Left cardiac atrium (tissue), 4 donors: ENCODE measurements at regions not wholly inside any gene's neighbourhood (a gene's known extent, or its start where the extent isn't known, plus 50 kb on each side); places are given as distances from the start of the nearest gene placed in this dataset.
"Not testable (repeated sequence)": the region's sequence is repeated elsewhere in the genome, so short reads cannot be mapped to it uniquely, and the experiment has no call there.

Source experiments
- ATAC-seq, 2 donors: fragments of 200-7000 bp; cut with Tn5 transposase; one replicate each; pipeline ENCODE4 v1.9.1; 2020; ENCODE audit warnings: mild to moderate bottlenecking in 2 of 2, moderate library complexity in 2 of 2
- DNase-seq: peaks from one replicate; pipeline ENCODE4 v3.0.0-alpha.2; 2020
- intact Hi-C, 2 donors: fragments of 100-400 bp; cut with DNase I; formaldehyde crosslinking; loops; one replicate each; pipeline versions ENCODE4 v1.14.1 to v1.15.1; 2022 to 2023
- donor health status: DM: no; HTN: yes; CAD: no.
- donor health status: DM: no; HTN: yes; CAD: no; lungs with severe emphysema.
- donor health status: DM: yes; HTN: yes; CAD: no.
- donor health status: Dilated cardiomyopathy.

- no peak for DNase-seq
- ATAC-seq: no peak
- intact Hi-C loops: no loop called here
Measured at GRCh38 chr7:9029681-9030530, 596.5 kb downstream of the NXPH1 start.

DNA sequence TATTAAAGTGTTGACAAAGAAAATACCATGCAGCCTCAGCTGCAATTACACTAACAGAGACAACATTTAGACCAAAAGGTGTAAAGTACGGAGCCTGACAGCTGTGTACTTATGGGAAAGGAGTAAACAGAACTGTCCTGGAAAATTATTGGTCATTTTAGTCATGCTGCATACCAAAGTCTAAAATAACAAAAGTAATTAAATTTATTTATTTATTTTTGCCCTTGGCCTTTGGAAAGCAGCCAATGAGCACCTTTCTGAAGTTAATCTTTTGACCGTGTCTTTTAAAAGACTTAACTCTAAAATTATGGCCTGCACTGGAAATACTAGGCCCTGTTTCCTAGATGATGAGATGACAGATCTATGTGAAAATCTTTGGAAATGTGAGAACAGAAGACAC lies 597.6 kb downstream of the NXPH1 start:
- intact Hi-C loops: no loop called here

DNA sequence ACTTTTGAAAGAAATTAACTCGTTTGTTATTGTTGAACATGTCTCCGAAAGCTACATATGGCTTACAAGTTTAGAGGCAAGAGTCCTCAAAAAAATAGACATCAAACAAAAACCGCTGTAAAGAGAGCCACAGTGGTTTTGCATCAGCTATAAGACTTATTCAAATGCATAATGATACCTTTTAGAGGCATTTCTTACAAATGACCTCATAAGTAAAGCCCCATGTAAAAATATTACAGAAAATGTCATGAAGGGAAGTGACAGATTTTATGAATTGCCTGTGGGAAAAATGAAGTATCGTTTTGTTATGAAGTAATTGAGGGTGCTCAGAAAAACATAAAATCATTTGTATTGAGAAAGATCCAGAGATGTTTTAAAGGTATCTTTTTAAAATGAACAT lies 598.0 kb downstream of the NXPH1 start:
- no peak for ATAC-seq
- intact Hi-C loops: no loop called here
- no peak for DNase-seq

More for the DNA sequence above, 597.6 kb downstream of the NXPH1 start:
- ATAC-seq (no peak), DNase-seq (no peak)

DNA sequence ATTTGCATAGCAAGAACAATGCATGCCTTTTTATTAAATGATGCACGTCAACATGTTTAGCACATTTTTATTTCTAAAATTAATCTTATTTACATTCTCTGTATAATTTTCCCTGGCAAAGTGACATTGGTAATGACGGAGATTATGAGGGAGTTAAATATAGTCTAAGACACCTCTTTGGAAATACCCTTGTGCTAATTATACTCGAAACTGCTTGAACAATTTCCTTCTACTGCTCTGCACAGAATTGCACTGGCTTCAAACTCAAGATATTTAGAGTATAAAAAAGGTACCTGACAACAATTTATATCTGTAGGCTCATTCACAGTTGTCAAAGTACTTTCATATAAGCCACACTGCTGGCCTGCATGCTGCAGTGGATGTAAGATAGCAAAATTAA lies 602.7 kb downstream of the NXPH1 start:
- intact Hi-C loops: no loop called here
- no peak for DNase-seq
- ATAC-seq: no peak

DNA sequence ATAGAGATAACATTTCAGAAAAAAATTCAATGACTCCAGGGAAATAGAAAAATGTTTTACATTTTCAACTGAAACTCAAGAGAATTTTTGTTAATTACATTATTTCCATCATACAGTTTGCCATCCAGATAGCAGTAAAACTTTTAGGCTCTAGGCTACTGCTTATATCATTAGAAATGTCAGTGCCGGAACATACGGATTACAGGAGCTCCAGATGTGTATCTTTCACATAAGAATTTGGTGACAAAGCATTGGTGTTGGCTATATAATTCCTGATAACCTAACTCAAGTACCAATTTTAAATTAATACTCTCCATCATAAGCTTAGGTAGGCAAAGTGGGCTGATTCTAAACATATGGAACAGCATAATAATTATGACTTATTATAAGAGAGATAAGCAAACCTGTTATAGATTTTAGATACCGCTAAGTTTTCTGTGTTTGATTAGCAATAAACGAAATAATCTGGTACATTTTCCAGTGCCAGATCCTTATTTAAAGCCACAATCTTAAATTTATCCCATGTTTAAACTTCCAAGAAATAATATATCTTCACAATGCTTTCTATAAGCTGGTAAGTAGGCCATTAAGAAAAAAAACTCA lies 637.9 kb downstream of the NXPH1 start:
- intact Hi-C loops: no loop called here
- no peak for ATAC-seq
- DNase-seq: no peak

DNA sequence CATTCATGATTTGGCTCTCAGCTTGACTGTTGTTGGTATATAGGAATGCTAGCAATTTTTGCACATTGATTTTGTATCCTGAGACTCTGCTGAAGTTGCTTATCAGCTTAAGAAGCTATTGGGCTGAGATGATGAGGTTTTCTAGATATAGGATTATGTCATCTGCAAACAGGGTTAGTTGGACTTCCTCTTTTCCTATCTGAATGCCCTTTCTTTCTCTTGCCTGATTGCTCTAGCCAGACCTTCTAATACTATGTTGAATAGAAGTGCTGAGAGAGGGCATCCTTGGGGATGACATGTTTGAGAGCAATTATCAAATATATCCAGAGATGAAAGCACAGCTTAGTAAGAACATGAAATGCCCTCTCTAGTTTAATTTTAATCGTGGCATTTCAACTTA lies 642.4 kb downstream of the NXPH1 start:
- DNase-seq, ATAC-seq, intact Hi-C loops: not testable (repeated sequence)

- intact Hi-C loops: no loop called here
- ATAC-seq (no peak), DNase-seq (no peak)
Measured at GRCh38 chr7:9082203-9082602, 648.8 kb downstream of the NXPH1 start.

- ATAC-seq (no peak), DNase-seq (no peak)
- intact Hi-C loops: no loop called here
Measured at GRCh38 chr7:9083837-9084236, 650.4 kb downstream of the NXPH1 start.

DNA sequence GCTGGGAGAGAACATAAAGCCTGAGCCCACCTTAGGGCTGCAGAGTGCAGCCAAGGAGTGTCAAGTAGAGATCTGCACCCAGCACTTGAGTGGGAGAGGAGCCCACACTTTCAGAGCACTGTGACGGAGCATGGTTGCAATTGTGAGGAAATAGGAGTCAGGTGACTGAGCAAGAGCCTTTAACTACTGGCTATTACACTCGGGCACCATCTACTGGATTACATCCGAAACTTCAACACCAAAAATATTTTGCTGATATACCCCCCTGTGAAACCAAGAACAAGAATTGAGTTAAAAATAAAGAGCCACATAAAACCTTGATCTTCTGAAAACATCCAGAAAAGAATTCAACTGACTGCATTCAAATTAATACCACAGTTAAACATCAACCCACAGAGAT lies 657.9 kb downstream of the NXPH1 start:
- DNase-seq (no peak), ATAC-seq (no peak)
- intact Hi-C loops: no loop called here

DNA sequence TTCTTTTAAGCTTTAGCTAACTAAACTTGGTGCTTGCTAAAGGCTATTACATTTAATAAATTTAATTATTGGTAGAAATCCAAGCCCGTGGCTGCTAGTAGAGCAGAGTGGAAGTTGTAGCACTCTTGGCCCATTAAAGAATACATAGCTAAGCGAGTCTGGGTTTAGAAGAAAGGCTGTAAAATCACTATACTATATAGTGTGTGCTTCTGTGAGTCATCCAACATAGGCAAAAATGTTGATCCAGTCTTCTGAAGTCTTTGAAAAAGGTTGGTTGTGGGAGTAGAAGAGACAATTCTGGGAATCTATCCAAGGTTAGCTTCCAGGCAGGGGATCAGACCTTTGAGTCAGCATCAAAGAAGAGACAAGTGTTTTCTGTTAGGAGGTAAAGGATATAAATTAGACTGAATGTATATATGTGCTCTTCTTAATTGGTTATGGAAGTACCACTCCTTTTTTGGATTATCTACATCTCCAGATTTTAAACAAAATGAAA lies 664.2 kb downstream of the NXPH1 start:
- ATAC-seq (no peak), DNase-seq (no peak)
- intact Hi-C loops: no loop called here

GRCh38 chr7:9100289-9100688 lies 666.9 kb downstream of the NXPH1 start:
- intact Hi-C loops: no loop called here
- ATAC-seq: no peak
- DNase-seq: no peak

- intact Hi-C loops: no loop called here
- DNase-seq: no peak
- no peak for ATAC-seq
Measured at GRCh38 chr7:9102846-9103245, 669.4 kb downstream of the NXPH1 start.

GRCh38 chr7:9106747-9107146 lies 673.3 kb downstream of the NXPH1 start:
- intact Hi-C loops: no loop called here
- no peak for ATAC-seq
- no peak for DNase-seq

DNA sequence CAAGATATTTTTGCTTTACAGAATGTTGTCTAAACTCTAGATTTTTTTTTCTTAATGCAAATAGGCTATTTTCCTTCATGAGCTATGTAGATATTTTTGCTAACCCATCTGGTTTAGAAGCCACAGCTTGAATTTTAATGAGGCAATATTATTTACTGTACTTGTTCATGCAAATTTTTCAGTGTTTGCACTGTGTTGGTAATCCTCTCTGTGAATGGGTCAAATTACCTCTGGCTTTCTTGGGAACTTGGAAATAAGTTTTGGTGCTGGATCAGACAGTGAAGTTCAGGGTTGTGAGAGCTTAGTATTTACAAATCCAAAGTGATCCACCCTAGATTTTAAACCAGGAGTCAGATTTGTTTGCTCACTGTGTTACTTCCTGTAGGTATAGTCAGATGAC lies 686.9 kb downstream of the NXPH1 start:
- intact Hi-C loops: no loop called here
- ATAC-seq (no peak), DNase-seq (no peak)

DNA sequence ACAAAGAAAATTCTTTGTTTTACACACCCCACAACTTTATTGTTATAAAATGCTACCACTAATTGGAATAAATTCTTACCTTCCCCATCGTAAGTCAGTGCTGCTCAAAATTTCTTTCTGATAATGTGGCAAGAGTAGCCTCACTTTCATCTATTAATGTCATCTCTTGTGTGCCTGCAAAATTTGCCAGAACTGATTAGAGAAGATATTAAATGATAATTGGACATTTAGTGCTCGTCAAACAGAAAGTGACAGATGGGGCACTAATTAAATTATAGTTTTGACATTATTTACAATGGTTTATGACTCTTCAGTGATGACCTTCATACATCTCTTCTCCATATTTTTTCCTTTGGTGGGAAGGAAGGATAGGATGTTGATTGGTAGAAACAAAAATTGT lies 690.9 kb downstream of the NXPH1 start:
- DNase-seq (no peak), ATAC-seq (no peak)
- intact Hi-C loops: no loop called here

GRCh38 chr7:9125246-9125645 lies 691.8 kb downstream of the NXPH1 start:
- intact Hi-C loops: no loop called here
- no peak for DNase-seq
- no peak for ATAC-seq

DNA sequence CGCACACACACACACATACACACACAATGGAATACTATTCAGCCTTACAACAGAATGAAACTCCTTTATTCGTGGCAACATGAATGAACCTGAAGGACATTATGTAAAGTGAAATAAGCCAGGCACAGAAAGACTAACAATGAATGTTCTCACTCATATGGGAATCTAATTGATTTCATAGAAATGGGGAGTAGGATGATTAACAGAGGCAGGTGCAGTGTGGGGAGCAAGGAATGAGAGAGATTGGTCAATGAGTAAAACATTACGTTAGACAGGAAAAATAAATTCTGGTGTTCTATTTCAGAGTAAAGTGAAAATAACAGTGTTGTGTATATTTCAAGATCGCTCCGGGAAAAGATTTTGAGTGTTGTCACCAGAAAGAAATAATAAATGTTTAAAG lies 694.5 kb downstream of the NXPH1 start:
- no peak for ATAC-seq

DNA sequence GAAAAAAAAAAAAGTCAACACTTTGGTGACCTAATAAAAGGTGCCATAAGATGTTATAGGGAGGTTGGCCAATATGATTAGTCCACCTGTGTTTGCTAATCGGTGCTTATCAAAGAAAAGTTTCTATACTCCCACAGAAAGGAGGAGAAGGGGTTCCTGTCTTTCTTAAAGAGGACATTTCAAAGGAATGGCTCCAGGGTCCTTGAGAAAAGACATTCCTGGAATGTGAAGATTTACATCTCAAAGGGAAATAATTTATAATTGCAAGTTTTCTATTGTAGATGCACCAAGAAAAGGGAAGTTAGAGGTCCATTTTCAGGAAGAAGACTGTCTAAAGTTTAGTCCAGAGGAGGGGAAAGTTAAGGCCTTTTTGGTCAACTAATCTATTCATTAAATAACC lies 715.3 kb downstream of the NXPH1 start:
- ATAC-seq: no peak
- intact Hi-C loops: no loop called here
- DNase-seq: no peak

More for the DNA sequence above, 694.5 kb downstream of the NXPH1 start:
- intact Hi-C loops: no loop called here
- DNase-seq: no peak

GRCh38 chr7:9149499-9150082 lies 716.2 kb downstream of the NXPH1 start:
- DNase-seq (no peak), ATAC-seq (no peak)
- intact Hi-C loops: no loop called here

DNA sequence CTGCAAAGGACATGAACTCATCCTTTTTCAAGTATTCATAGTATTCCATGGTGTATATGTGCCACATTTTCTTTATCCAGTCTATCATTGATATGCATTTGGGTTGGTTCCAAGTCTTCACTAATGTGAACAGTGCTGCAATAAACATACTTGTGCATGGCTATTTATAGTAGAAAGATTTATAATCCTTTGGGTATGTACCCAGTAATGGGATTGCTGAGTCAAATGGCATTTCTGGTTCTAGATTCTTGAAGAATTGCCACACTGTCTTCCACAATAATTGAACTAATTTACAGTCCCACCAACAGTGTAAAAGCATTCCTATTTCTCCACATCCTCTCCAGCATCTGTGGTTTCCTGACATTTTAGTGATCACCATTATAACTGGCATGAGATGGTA lies 730.3 kb downstream of the NXPH1 start:
- intact Hi-C loops, ATAC-seq, DNase-seq: not testable (repeated sequence)

DNA sequence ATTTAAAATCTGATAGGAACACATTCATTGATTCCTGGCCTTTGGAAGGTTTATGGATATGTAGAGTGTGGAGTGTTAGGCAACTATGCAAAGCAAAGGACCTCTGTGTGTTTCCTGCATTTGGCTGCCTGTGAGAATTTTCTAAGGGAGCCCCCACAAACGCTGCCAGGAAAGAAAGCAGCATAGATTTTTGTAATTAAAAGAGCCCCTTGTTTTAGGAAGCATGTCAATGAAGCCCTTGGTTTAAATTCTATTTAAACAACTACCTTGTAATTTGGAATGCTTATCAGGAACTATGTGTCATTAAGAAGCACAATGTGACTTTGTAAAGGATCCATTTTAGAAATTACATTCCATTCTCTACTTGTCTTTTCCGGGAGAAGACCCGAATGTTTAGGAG lies 742.5 kb downstream of the NXPH1 start:
- ATAC-seq (no peak), DNase-seq (no peak)
- intact Hi-C loops: no loop called here
